HFFc6 (cell line): ENCODE measurements at regions not wholly inside any gene's neighbourhood (a gene's known extent, or its start where the extent isn't known, plus 50 kb on each side); places are given as distances from the start of the nearest gene placed in this dataset.

ENCODE experiments used
- DNase-seq: peaks from one replicate; pipeline ENCODE4 v3.0.0-alpha.2; 2018
- H3K27ac Mint-ChIP-seq: 2 replicates; pipeline ENCODE4 v1.8.0; 2020; ENCODE audit warnings: mild to moderate bottlenecking, mixed read lengths
- H3K27me3 Mint-ChIP-seq: 2 replicates; pipeline ENCODE4 v1.8.0; 2021; ENCODE audit warnings: mild to moderate bottlenecking, moderate library complexity, mixed read lengths; ENCODE audit not compliant: insufficient read depth
- H3K36me3 Mint-ChIP-seq: 2 replicates; pipeline ENCODE4 v1.8.0; 2021; ENCODE audit warnings: low read depth, mixed read lengths
- H3K4me1 Mint-ChIP-seq: 2 replicates; pipeline ENCODE4 v1.8.0; 2020; ENCODE audit warnings: low read depth, mixed read lengths
- H3K4me3 Mint-ChIP-seq: 2 replicates; pipeline ENCODE4 v1.8.0; 2020; ENCODE audit warnings: mild to moderate bottlenecking, moderate library complexity, mixed read lengths
- H3K9me3 Mint-ChIP-seq: 2 replicates; pipeline ENCODE4 v1.8.0; 2020; ENCODE audit warnings: mild to moderate bottlenecking, mixed read lengths
- CTCF ChIP-seq: fragments of 200-600 bp; sonication (generic); IDR thresholded peaks from 2 replicates; pipeline ENCODE4 v1.5.0; 2021; ENCODE audit warnings: antibody characterized with exemption, mild to moderate bottlenecking

GRCh38 chr18:45173799-45174519 is 441.3 kb upstream of the SLC14A2 start:
- no peak for TF ChIP-seq CTCF
- no peak for DNase-seq
- Mint-ChIP-seq H3K36me3 (no peaks in the 10 kb centered on the region), H3K4me3 (no peak overlapping the region), H3K27ac (no peak overlapping the region), H3K9me3 (no peaks in the 10 kb centered on the region), H3K4me1 (peaks cover 33% of the 10 kb centered on the region), H3K27me3 (peaks cover 10% of the 10 kb centered on the region)

- DNase-seq, result no peak
- peaks cover 26% of the 10 kb centered on the region for H3K4me1 Mint-ChIP-seq
- TF ChIP-seq CTCF, result no peak
- no peak overlapping the region for H3K27ac Mint-ChIP-seq
- no peaks in the 10 kb centered on the region for H3K36me3 Mint-ChIP-seq
- no peaks in the 10 kb centered on the region for H3K9me3 Mint-ChIP-seq
- H3K4me3 Mint-ChIP-seq, result no peak overlapping the region
- H3K27me3 Mint-ChIP-seq, result peaks cover 10% of the 10 kb centered on the region
Observed at GRCh38 chr18:45174629-45175136, 440.6 kb upstream of the SLC14A2 start.

GRCh38 chr18:45175511-45175910 is 439.8 kb upstream of the SLC14A2 start:
- H3K36me3 Mint-ChIP-seq, result no peaks in the 10 kb centered on the region
- H3K4me1 Mint-ChIP-seq, result peaks cover 18% of the 10 kb centered on the region
- no peak overlapping the region for H3K4me3 Mint-ChIP-seq

GRCh38 chr18:45186832-45187231 is 428.4 kb upstream of the SLC14A2 start:
- no peak for TF ChIP-seq CTCF
- no peak for DNase-seq
- H3K9me3 Mint-ChIP-seq, result no peaks in the 10 kb centered on the region
- H3K4me1 Mint-ChIP-seq, result no peaks in the 10 kb centered on the region
- no peak overlapping the region for H3K4me3 Mint-ChIP-seq
- no peaks in the 10 kb centered on the region for H3K36me3 Mint-ChIP-seq
- no peak overlapping the region for H3K27ac Mint-ChIP-seq
- H3K27me3 Mint-ChIP-seq, result peaks cover 7% of the 10 kb centered on the region; the same call in 1 of the 2 replicates

More at GRCh38 chr18:45175511-45175910, 439.8 kb upstream of the SLC14A2 start:
- no peak for DNase-seq
- no peak for TF ChIP-seq CTCF
- Mint-ChIP-seq H3K9me3 (no peaks in the 10 kb centered on the region), H3K27me3 (peaks cover 10% of the 10 kb centered on the region), H3K27ac (no peak overlapping the region)

GRCh38 chr18:45191795-45192194 is 423.5 kb upstream of the SLC14A2 start:
- no peaks in the 10 kb centered on the region for H3K36me3 Mint-ChIP-seq
- no peak for TF ChIP-seq CTCF
- peaks cover 4% of the 10 kb centered on the region; the same call in 1 of the 2 replicates for H3K27me3 Mint-ChIP-seq
- no peaks in the 10 kb centered on the region for H3K4me1 Mint-ChIP-seq
- no peak overlapping the region for H3K4me3 Mint-ChIP-seq
- no peak for DNase-seq
- no peaks in the 10 kb centered on the region for H3K9me3 Mint-ChIP-seq
- no peak overlapping the region for H3K27ac Mint-ChIP-seq
